ENCODE measurements at regions not wholly inside any gene's neighbourhood (a gene's known extent, or its start where the extent isn't known, plus 50 kb on each side); places are given as distances from the start of the nearest gene placed in this dataset.
"Not testable (repeated sequence)": the region's sequence is repeated elsewhere in the genome, so short reads cannot be mapped to it uniquely, and the experiment has no call there.

- no peaks in the 10 kb centered on the region for H3K36me3 ChIP-seq (ENCODE audit: control insufficient read depth in 1 of 2, insufficient read depth in 2 of 2, low read depth in 1 of 2, low read length in 2 of 2)
Measured at GRCh38 chr15:87739866-87740265, 516.7 kb downstream of the NTRK3 start.

DNA sequence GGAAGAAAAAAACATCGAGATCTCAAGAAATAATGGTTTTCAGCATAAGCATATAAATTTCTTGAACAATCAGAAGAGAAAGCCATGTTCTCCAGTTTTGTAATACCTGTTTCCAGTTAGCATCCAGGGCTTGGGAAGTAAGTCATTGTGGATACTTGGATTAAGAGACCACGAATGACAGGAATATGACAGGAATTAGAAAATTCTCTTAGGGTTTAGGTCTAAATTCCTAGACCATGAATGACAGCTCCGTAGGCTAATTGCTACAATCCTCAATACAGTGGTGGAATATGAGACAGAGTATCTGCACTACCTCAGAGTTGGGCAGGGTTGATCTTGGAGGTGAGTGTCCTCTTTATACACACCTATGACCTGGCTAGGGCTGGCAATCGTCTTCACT, 517.5 kb downstream of the NTRK3 start:
- Histone ChIP-seq H2AFZ (ENCODE audit: low read depth, low read length) (no peak overlapping the region), H3K23ac (ENCODE audit: low read length in 2 of 2) (no peak overlapping the region), H3K27me3 (ENCODE audit: control insufficient read depth in 1 of 2, insufficient read depth in 1 of 2, low read length in 2 of 2) (peaks cover 0 to 30% of the 10 kb centered on the region in 2 experiments), H4K8ac (ENCODE audit: low read length) (no peak overlapping the region), H3K4me2 (ENCODE audit: low read length, poor library complexity, severe bottlenecking) (no peak overlapping the region), H3K4me1 (ENCODE audit: control insufficient read depth, insufficient read depth, low read depth, low read length) (peaks cover 3% of the 10 kb centered on the region), H4K91ac (ENCODE audit: low read length) (peak overlapping the region; percentile 35), H3K27ac (ENCODE audit: low read length, poor library complexity, severe bottlenecking) (no peak overlapping the region), H2BK15ac (ENCODE audit: low read depth, poor library complexity, severe bottlenecking) (peak overlapping the region; percentile 45), H3K9ac (ENCODE audit: low read length) (no peak overlapping the region), H3K14ac (ENCODE audit: low read length in 2 of 2) (no peak overlapping the region), H3K18ac (ENCODE audit: low read depth in 1 of 2, low read length in 2 of 2) (no peak overlapping the region), H2AK5ac (ENCODE audit: low read length, severe bottlenecking) (no peak overlapping the region), H2BK5ac (ENCODE audit: low read depth, low read length, poor library complexity, severe bottlenecking) (no peak overlapping the region), H3K36me3 (ENCODE audit: control insufficient read depth in 1 of 2, insufficient read depth in 2 of 2, low read depth in 1 of 2, low read length in 2 of 2) (no peaks in the 10 kb centered on the region), H3K79me1 (replicated peaks; ENCODE audit: low read length, poor library complexity, severe bottlenecking) (no peaks in the 10 kb centered on the region), H3K4ac (ENCODE audit: low read depth in 1 of 2, low read length in 2 of 2) (no peak overlapping the region), H3K4me3 (ENCODE audit: insufficient read depth in 1 of 2, low read depth in 1 of 2, low read length in 2 of 2) (no peak overlapping the region), H2BK12ac (ENCODE audit: low read length in 2 of 2) (no peak overlapping the region), H3K9me3 (ENCODE audit: control insufficient read depth, low read length) (no peaks in the 10 kb centered on the region), H2BK120ac (ENCODE audit: low read depth, low read length) (no peak overlapping the region)
- 74% methylated on average over 3 of the region's 4 CpGs for WGBS
- DNase-seq, result no peak

More at GRCh38 chr15:87739866-87740265, 516.7 kb downstream of the NTRK3 start:
- H4K91ac ChIP-seq (ENCODE audit: low read length), result no peak overlapping the region
- H3K4ac ChIP-seq (ENCODE audit: low read depth in 1 of 2, low read length in 2 of 2), result no peak overlapping the region
- no peak overlapping the region for H3K23ac ChIP-seq (ENCODE audit: low read length in 2 of 2)
- no peak overlapping the region for H2AFZ ChIP-seq (ENCODE audit: low read depth, low read length)
- no peak overlapping the region for H3K14ac ChIP-seq (ENCODE audit: low read length in 2 of 2)
- no peak overlapping the region for H2BK12ac ChIP-seq (ENCODE audit: low read length in 2 of 2)
- peaks cover 0 to 30% of the 10 kb centered on the region in 2 experiments for H3K27me3 ChIP-seq (ENCODE audit: control insufficient read depth in 1 of 2, insufficient read depth in 1 of 2, low read length in 2 of 2)
- no peak overlapping the region for H3K4me2 ChIP-seq (ENCODE audit: low read length, poor library complexity, severe bottlenecking)
- no peak overlapping the region for H2AK5ac ChIP-seq (ENCODE audit: low read length, severe bottlenecking)
- H2BK5ac ChIP-seq (ENCODE audit: low read depth, low read length, poor library complexity, severe bottlenecking), result no peak overlapping the region
- H3K27ac ChIP-seq (ENCODE audit: low read length, poor library complexity, severe bottlenecking), result no peak overlapping the region
- no peak for DNase-seq
- no peaks in the 10 kb centered on the region for H3K79me1 ChIP-seq (replicated peaks; ENCODE audit: low read length, poor library complexity, severe bottlenecking)
- no peak overlapping the region for H3K4me3 ChIP-seq (ENCODE audit: insufficient read depth in 1 of 2, low read depth in 1 of 2, low read length in 2 of 2)
- H2BK15ac ChIP-seq (ENCODE audit: low read depth, poor library complexity, severe bottlenecking), result no peak overlapping the region
- 79% methylated on average over 2 of the region's 2 CpGs for WGBS
- H3K4me1 ChIP-seq (ENCODE audit: control insufficient read depth, insufficient read depth, low read depth, low read length), result peaks cover 3% of the 10 kb centered on the region
- H3K9ac ChIP-seq (ENCODE audit: low read length), result no peak overlapping the region
- H4K8ac ChIP-seq (ENCODE audit: low read length), result no peak overlapping the region
- peak overlapping the region in 1 of 2 experiments; percentile 37 for H3K18ac ChIP-seq (ENCODE audit: low read depth in 1 of 2, low read length in 2 of 2)
- no peak overlapping the region for H2BK120ac ChIP-seq (ENCODE audit: low read depth, low read length)
- no peaks in the 10 kb centered on the region for H3K9me3 ChIP-seq (ENCODE audit: control insufficient read depth, low read length)

DNA sequence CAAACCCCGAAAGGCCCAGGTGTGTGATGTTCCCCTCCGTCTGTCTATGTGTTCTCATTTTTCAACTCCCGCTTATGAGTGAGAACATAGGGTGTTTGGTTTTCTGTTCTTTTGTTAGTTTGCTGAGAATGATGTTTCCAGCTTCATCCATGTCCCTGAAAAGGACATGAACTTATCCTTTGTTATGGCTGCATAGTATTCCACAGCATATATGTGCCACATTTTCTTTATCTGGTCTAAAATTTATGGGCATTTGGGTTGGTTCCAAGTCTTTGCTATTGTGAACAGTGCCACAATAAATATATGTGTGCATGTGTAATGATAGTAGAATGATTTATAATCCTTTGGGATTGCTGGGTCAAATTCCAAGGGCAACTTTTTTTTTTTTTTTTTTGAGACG, 519.1 kb downstream of the NTRK3 start:
- not testable (repeated sequence) for H3K79me1 ChIP-seq (replicated peaks; ENCODE audit: low read length, poor library complexity, severe bottlenecking); H3K9ac ChIP-seq (ENCODE audit: low read length); H3K27ac ChIP-seq (ENCODE audit: low read length, poor library complexity, severe bottlenecking); H3K4ac ChIP-seq (ENCODE audit: low read depth in 1 of 2, low read length in 2 of 2); H2AK5ac ChIP-seq (ENCODE audit: low read length, severe bottlenecking); H2BK5ac ChIP-seq (ENCODE audit: low read depth, low read length, poor library complexity, severe bottlenecking); H2BK120ac ChIP-seq (ENCODE audit: low read depth, low read length); DNase-seq; H4K8ac ChIP-seq (ENCODE audit: low read length); H3K9me3 ChIP-seq (ENCODE audit: control insufficient read depth, low read length); H2AFZ ChIP-seq (ENCODE audit: low read depth, low read length); H3K36me3 ChIP-seq (ENCODE audit: control insufficient read depth in 1 of 2, insufficient read depth in 2 of 2, low read depth in 1 of 2, low read length in 2 of 2); H3K14ac ChIP-seq (ENCODE audit: low read length in 2 of 2); H3K4me1 ChIP-seq (ENCODE audit: control insufficient read depth, insufficient read depth, low read depth, low read length); H4K91ac ChIP-seq (ENCODE audit: low read length); H3K4me3 ChIP-seq (ENCODE audit: insufficient read depth in 1 of 2, low read depth in 1 of 2, low read length in 2 of 2); H2BK12ac ChIP-seq (ENCODE audit: low read length in 2 of 2); H3K4me2 ChIP-seq (ENCODE audit: low read length, poor library complexity, severe bottlenecking); H3K18ac ChIP-seq (ENCODE audit: low read depth in 1 of 2, low read length in 2 of 2); H2BK15ac ChIP-seq (ENCODE audit: low read depth, poor library complexity, severe bottlenecking); H3K23ac ChIP-seq (ENCODE audit: low read length in 2 of 2)
- H3K27me3 ChIP-seq (ENCODE audit: control insufficient read depth in 1 of 2, insufficient read depth in 1 of 2, low read length in 2 of 2), result peaks cover 0 to 33% of the 10 kb centered on the region in 2 experiments
- 100% methylated on average over 1 of the region's 4 CpGs for WGBS

DNA sequence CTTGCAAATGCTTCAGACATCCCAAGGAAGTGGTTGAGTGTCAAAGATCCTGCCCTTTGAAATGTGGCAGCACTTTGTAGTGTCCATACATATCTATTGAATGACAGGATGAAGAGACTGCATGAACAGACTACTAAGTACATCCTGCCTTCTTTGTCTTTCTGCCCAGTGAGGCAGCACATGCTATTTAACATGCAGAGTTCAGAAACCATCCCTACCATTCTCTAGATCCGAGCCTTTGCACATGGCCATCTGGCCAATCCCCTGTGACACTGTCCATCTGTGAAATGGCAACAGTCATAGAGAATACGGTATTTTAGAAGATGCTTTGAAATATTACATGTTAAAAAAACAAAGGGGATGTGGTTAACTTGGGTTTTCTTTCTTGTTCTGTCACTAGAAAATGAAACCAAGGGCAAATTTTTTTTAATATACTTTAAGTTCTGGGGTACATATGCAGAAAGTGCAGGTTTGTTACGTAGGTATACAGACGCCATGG, 519.6 kb downstream of the NTRK3 start:
- Histone ChIP-seq H3K23ac (ENCODE audit: low read length in 2 of 2) (no peak overlapping the region), H2BK5ac (ENCODE audit: low read depth, low read length, poor library complexity, severe bottlenecking) (no peak overlapping the region), H3K4me3 (ENCODE audit: insufficient read depth in 1 of 2, low read depth in 1 of 2, low read length in 2 of 2) (no peak overlapping the region), H3K4me1 (ENCODE audit: control insufficient read depth, insufficient read depth, low read depth, low read length) (peaks cover 3% of the 10 kb centered on the region), H3K4me2 (ENCODE audit: low read length, poor library complexity, severe bottlenecking) (no peak overlapping the region), H3K4ac (ENCODE audit: low read depth in 1 of 2, low read length in 2 of 2) (no peak overlapping the region), H3K79me1 (replicated peaks; ENCODE audit: low read length, poor library complexity, severe bottlenecking) (no peaks in the 10 kb centered on the region), H2BK120ac (ENCODE audit: low read depth, low read length) (no peak overlapping the region), H3K36me3 (ENCODE audit: control insufficient read depth in 1 of 2, insufficient read depth in 2 of 2, low read depth in 1 of 2, low read length in 2 of 2) (no peaks in the 10 kb centered on the region), H3K9ac (ENCODE audit: low read length) (no peak overlapping the region), H2AFZ (ENCODE audit: low read depth, low read length) (no peak overlapping the region), H2AK5ac (ENCODE audit: low read length, severe bottlenecking) (no peak overlapping the region), H2BK12ac (ENCODE audit: low read length in 2 of 2) (no peak overlapping the region), H4K8ac (ENCODE audit: low read length) (no peak overlapping the region), H3K18ac (ENCODE audit: low read depth in 1 of 2, low read length in 2 of 2) (no peak overlapping the region), H2BK15ac (ENCODE audit: low read depth, poor library complexity, severe bottlenecking) (no peak overlapping the region), H4K91ac (ENCODE audit: low read length) (no peak overlapping the region), H3K9me3 (ENCODE audit: control insufficient read depth, low read length) (no peaks in the 10 kb centered on the region), H3K14ac (ENCODE audit: low read length in 2 of 2) (no peak overlapping the region), H3K27ac (ENCODE audit: low read length, poor library complexity, severe bottlenecking) (peak overlapping the region; percentile 60), H3K27me3 (ENCODE audit: control insufficient read depth in 1 of 2, insufficient read depth in 1 of 2, low read length in 2 of 2) (peaks cover 0 to 33% of the 10 kb centered on the region in 2 experiments)
- DNase-seq, result no peak
- WGBS, result 94% methylated on average over 4 of the region's 4 CpGs
